WTC11 (cell line): ENCODE measurements at regions not wholly inside any gene's neighbourhood (a gene's known extent, or its start where the extent isn't known, plus 50 kb on each side); places are given as distances from the start of the nearest gene placed in this dataset.

Experiments
- ATAC-seq: fragments of 200-7000 bp; cut with Tn5 transposase; 2 replicates; pipeline ENCODE4 v1.10.0; 2021; ENCODE audit warnings: mild to moderate bottlenecking, moderate library complexity
- CTCF ChIA-PET: fragments of 300-600 bp; sonication (Branson Sonifier 250); formaldehyde crosslinking; loops from one replicate; lab custom pipeline; 2021; ENCODE audit warnings: antibody characterized with exemption; lab: Charles Lee
- POLR2A ChIA-PET: fragments of 350-600 bp; sonication (Branson Sonifier 250); formaldehyde crosslinking; loops from one replicate; lab custom pipeline; 2021; ENCODE audit warnings: antibody characterized with exemption; lab: Charles Lee
- DNase-seq: peaks from one replicate; pipeline ENCODE4 v3.0.0; 2021; ENCODE audit warnings: low spot score
- H3K27ac Mint-ChIP-seq: 2 replicates; pipeline ENCODE4 v1.8.0; 2021; ENCODE audit warnings: mixed read lengths
- H3K27me3 Mint-ChIP-seq: 2 replicates; pipeline ENCODE4 v1.8.0; 2021; ENCODE audit warnings: low read depth, mild to moderate bottlenecking, moderate library complexity, mixed read lengths
- H3K36me3 Mint-ChIP-seq: 2 replicates; pipeline ENCODE4 v1.8.0; 2021; ENCODE audit warnings: mixed read lengths
- H3K4me1 Mint-ChIP-seq: 2 replicates; pipeline ENCODE4 v1.8.0; 2022; ENCODE audit warnings: mixed read lengths
- H3K4me3 Mint-ChIP-seq: 2 replicates; pipeline ENCODE4 v1.8.0; 2021; ENCODE audit warnings: mild to moderate bottlenecking, moderate library complexity, mixed read lengths
- H3K9me3 Mint-ChIP-seq: 2 replicates; pipeline ENCODE4 v1.8.0; 2021; ENCODE audit warnings: mixed read lengths
- E2F5 ChIP-seq: sonication (generic); formaldehyde crosslinking; IDR thresholded peaks from 2 replicates; pipeline ENCODE4 v1.8.1; 2022; ENCODE audit warnings: mild to moderate bottlenecking, moderate library complexity, missing genetic modification reagents
- EMX1 ChIP-seq: fragments of 250-450 bp; sonication (Bioruptor Pico); IDR thresholded peaks from 2 replicates; pipeline ENCODE4 v1.8.0; 2021; ENCODE audit warnings: mild to moderate bottlenecking
- GRHL2 ChIP-seq: fragments of 250-450 bp; sonication (Bioruptor Pico); IDR thresholded peaks from 2 replicates; pipeline ENCODE4 v1.8.0; 2022; ENCODE audit warnings: mild to moderate bottlenecking, moderate library complexity; ENCODE audit not compliant: insufficient replicate concordance, severe bottlenecking
- IRF1 ChIP-seq: sonication (generic); formaldehyde crosslinking; IDR thresholded peaks from 2 replicates; pipeline ENCODE4 v1.8.0; 2023; ENCODE audit warnings: missing genetic modification reagents
- JUN ChIP-seq: sonication (generic); formaldehyde crosslinking; IDR thresholded peaks from 2 replicates; pipeline ENCODE4 v1.8.0; 2023; ENCODE audit warnings: mild to moderate bottlenecking, missing genetic modification reagents
- KAT7 ChIP-seq: sonication (generic); formaldehyde crosslinking; IDR thresholded peaks from 2 replicates; pipeline ENCODE4 v1.8.1; 2023; ENCODE audit warnings: missing genetic modification reagents, mild to moderate bottlenecking, borderline replicate concordance
- MAX ChIP-seq: sonication (generic); formaldehyde crosslinking; IDR thresholded peaks from 2 replicates; pipeline ENCODE4 v1.8.0; 2022; ENCODE audit warnings: mild to moderate bottlenecking, missing genetic modification reagents
- MYBL2 ChIP-seq: sonication (generic); formaldehyde crosslinking; IDR thresholded peaks from 2 replicates; pipeline ENCODE4 v1.8.1; 2023; ENCODE audit warnings: mild to moderate bottlenecking, moderate library complexity, missing genetic modification reagents
- NFE2L1 ChIP-seq: sonication (generic); formaldehyde crosslinking; IDR thresholded peaks from 2 replicates; pipeline ENCODE4 v1.8.1; 2023; ENCODE audit warnings: missing genetic modification reagents
- PRRX2 ChIP-seq: fragments of 250-450 bp; sonication (Bioruptor Pico); IDR thresholded peaks from 2 replicates; pipeline ENCODE4 v1.8.0; 2021; ENCODE audit warnings: mild to moderate bottlenecking
- RORB ChIP-seq: fragments of 250-450 bp; sonication (Bioruptor Pico); IDR thresholded peaks from 2 replicates; pipeline ENCODE4 v1.9.0; 2021; ENCODE audit warnings: mild to moderate bottlenecking
- SMAD4 ChIP-seq: sonication (generic); formaldehyde crosslinking; IDR thresholded peaks from 2 replicates; pipeline ENCODE4 v1.8.0; 2022; ENCODE audit warnings: mild to moderate bottlenecking, missing genetic modification reagents
- SOX15 ChIP-seq: fragments of 250-450 bp; sonication (Bioruptor Pico); IDR thresholded peaks from 2 replicates; pipeline ENCODE4 v1.9.0; 2021; ENCODE audit warnings: mild to moderate bottlenecking
- SP1 ChIP-seq: sonication (generic); formaldehyde crosslinking; conservative IDR thresholded peaks from 2 replicates; pipeline ENCODE4 v1.8.1; 2022; ENCODE audit warnings: missing genetic modification reagents
- ZBTB43 ChIP-seq: sonication (generic); formaldehyde crosslinking; IDR thresholded peaks from 2 replicates; pipeline ENCODE4 v1.8.1; 2023; ENCODE audit warnings: mild to moderate bottlenecking, missing genetic modification reagents
- ZNF138 ChIP-seq: sonication (generic); formaldehyde crosslinking; conservative IDR thresholded peaks from 2 replicates; pipeline ENCODE4 v1.8.1; 2022; ENCODE audit warnings: mild to moderate bottlenecking, moderate library complexity, missing genetic modification reagents
- ZNF317 ChIP-seq: sonication (generic); formaldehyde crosslinking; IDR thresholded peaks from 2 replicates; pipeline ENCODE4 v1.8.1; 2023; ENCODE audit warnings: low read depth, mild to moderate bottlenecking, moderate library complexity, missing genetic modification reagents, borderline replicate concordance
- ZNF396 ChIP-seq: fragments of 250-450 bp; sonication (Bioruptor Pico); IDR thresholded peaks from 2 replicates; pipeline ENCODE4 v1.8.0; 2021; ENCODE audit warnings: mild to moderate bottlenecking, moderate library complexity, borderline replicate concordance

GRCh38 chr5:73336366-73336765, 112.2 kb downstream of the FOXD1 start:
- Mint-ChIP-seq H3K4me1 (peaks cover 13% of the 10 kb centered on the region), H3K27me3 (peaks cover 8% of the 10 kb centered on the region), H3K4me3 (no peak overlapping the region), H3K36me3 (peaks cover 10% of the 10 kb centered on the region; the same call in 1 of the 2 replicates), H3K27ac (no peak overlapping the region), H3K9me3 (peaks cover 17% of the 10 kb centered on the region)
- DNase-seq: no peak
- no peak for ATAC-seq
- POLR2A ChIA-PET: no interaction called here
- CTCF ChIA-PET: interaction anchor here (0.6 kb wide), 1 partner anchor 10 kb away, joined by 3 read pairs; no protein-coding TSS in a partner anchor
- TF ChIP-seq GRHL2 (CRISPR knock-in tag) (no peak), ZNF138 (no peak), IRF1 (CRISPR knock-in tag) (no peak), ZBTB43 (no peak), SP1 (CRISPR knock-in tag) (no peak), MYBL2 (CRISPR knock-in tag) (no peak), NFE2L1 (CRISPR knock-in tag) (no peak), ZNF317 (CRISPR knock-in tag) (no peak), SMAD4 (CRISPR knock-in tag) (no peak), ZNF396 (CRISPR knock-in tag) (no peak), PRRX2 (CRISPR knock-in tag) (no peak)

- ChIA-PET POLR2A (no interaction called here), CTCF (no interaction called here)
- H3K27me3 Mint-ChIP-seq: peaks cover 4% of the 10 kb centered on the region
- no peak for TF ChIP-seq EMX1
- TF ChIP-seq NFE2L1 (CRISPR knock-in tag): no peak
- no peak overlapping the region for H3K27ac Mint-ChIP-seq
- H3K9me3 Mint-ChIP-seq: peaks cover 32% of the 10 kb centered on the region
- peaks cover 13% of the 10 kb centered on the region for H3K4me1 Mint-ChIP-seq
- DNase-seq: no peak
- no peak for ATAC-seq
- H3K4me3 Mint-ChIP-seq: no peak overlapping the region
- peaks cover 21% of the 10 kb centered on the region; the same call in 1 of the 2 replicates for H3K36me3 Mint-ChIP-seq
Observed at GRCh38 chr5:73333944-73334703, 114.5 kb downstream of the FOXD1 start.

GRCh38 chr5:73330613-73331012, 118.0 kb downstream of the FOXD1 start:
- no peaks in the 10 kb centered on the region for H3K4me1 Mint-ChIP-seq
- no peak overlapping the region for H3K4me3 Mint-ChIP-seq
- CTCF ChIA-PET: no interaction called here
- H3K27me3 Mint-ChIP-seq: peaks cover 4% of the 10 kb centered on the region
- POLR2A ChIA-PET: no interaction called here
- H3K9me3 Mint-ChIP-seq: peaks cover 38% of the 10 kb centered on the region
- H3K27ac Mint-ChIP-seq: no peak overlapping the region
- DNase-seq: no peak
- TF ChIP-seq JUN (CRISPR knock-in tag) (no peak), KAT7 (no peak), MAX (no peak), IRF1 (CRISPR knock-in tag) (no peak), E2F5 (CRISPR knock-in tag) (no peak), RORB (no peak), EMX1 (no peak), SOX15 (CRISPR knock-in tag) (no peak)
- no peak for ATAC-seq
- H3K36me3 Mint-ChIP-seq: peaks cover 21% of the 10 kb centered on the region; the same call in 1 of the 2 replicates
